GM12891 (cell line): ENCODE measurements at regions not wholly inside any gene's neighbourhood (a gene's known extent, or its start where the extent isn't known, plus 50 kb on each side); places are given as distances from the start of the nearest gene placed in this dataset.

Experiments used
- DNase-seq: peaks from one replicate; pipeline ENCODE4 v3.0.0; 2011; ENCODE audit warnings: low spot score; ENCODE audit not compliant: insufficient read length
- FAIRE-seq: peaks from 2 replicates; lab custom pipeline; 2011; peaks lifted over from hg19 to GRCh38; lab: Jason Lieb, UNC
- PAX5 ChIP-seq: IDR thresholded peaks from 2 replicates; pipeline ENCODE4 v1.6.1; 2011; ENCODE audit warnings: low read length, moderate library complexity, mild to moderate bottlenecking; ENCODE audit not compliant: insufficient read depth, severe bottlenecking
- POLR2A ChIP-seq: IDR thresholded peaks from 2 replicates; pipeline ENCODE4 v1.6.1; 2011; ENCODE audit warnings: low read depth, low read length, control low read depth
- POLR2AphosphoS5 ChIP-seq: IDR thresholded peaks from 2 replicates; pipeline ENCODE4 v1.6.1; 2011; ENCODE audit warnings: low read depth, low read length, control low read depth
- POU2F2 ChIP-seq: IDR thresholded peaks from 2 replicates; pipeline ENCODE4 v1.6.1; 2011; ENCODE audit warnings: low read depth, mild to moderate bottlenecking, control low read depth, low read length, moderate library complexity
- SPI1 ChIP-seq: IDR thresholded peaks from 2 replicates; pipeline ENCODE4 v1.6.1; 2011; ENCODE audit warnings: low read depth, low read length, control low read depth
- TAF1 ChIP-seq: IDR thresholded peaks from 2 replicates; pipeline ENCODE4 v1.6.1; 2011; ENCODE audit warnings: low read depth, low read length, control low read depth

DNA sequence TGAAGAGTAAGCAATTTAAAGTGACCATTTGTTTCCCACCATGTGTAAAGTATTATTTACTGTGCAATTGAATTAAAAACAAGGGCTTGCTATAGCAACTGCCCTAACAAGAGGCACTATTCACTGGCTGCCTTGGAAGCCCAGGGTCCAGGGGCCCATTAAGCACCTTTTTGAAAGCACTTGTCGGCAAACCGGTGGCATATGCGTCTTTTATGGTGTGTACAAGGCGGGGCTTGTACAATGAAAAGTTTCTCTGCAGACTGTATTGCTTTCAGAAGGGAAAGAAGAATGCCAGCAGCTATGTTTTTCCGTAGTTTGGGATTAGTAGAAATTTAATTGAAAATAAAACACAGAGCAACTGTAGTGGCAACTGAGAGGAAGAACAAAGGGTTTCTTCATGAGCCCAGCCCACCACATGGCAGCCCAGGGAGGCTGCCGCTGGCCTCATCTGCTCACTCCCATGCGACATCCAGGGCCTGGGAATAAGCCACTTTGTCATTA is 279.5 kb upstream of the PARD3B start:
- TF ChIP-seq PAX5 = no peak
- TF ChIP-seq POLR2AphosphoS5 = no peak
- no peak for TF ChIP-seq TAF1
- TF ChIP-seq POU2F2 = no peak
- TF ChIP-seq POLR2A = no peak
- TF ChIP-seq SPI1 = no peak
- no peak for FAIRE-seq
- no peak for DNase-seq

DNA sequence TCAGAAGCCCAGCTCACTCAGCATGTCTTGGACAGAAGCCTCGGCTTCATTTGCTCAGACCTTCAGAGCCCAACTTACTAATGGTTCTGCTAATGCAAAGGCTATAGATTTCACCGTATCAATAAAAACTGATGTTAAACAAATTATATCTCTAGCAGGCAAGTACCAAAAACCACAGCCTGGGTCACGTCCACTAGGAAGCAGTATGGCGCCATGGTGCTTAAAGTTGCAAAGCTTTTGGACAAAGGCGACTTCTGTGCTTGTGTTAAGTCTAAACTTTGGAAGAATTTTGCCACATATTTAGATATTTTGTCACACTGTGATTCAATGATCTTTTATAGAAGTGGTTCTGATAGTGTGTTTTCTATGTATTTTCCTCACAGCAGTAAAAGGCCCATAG is 276.8 kb upstream of the PARD3B start:
- FAIRE-seq = no peak

DNA sequence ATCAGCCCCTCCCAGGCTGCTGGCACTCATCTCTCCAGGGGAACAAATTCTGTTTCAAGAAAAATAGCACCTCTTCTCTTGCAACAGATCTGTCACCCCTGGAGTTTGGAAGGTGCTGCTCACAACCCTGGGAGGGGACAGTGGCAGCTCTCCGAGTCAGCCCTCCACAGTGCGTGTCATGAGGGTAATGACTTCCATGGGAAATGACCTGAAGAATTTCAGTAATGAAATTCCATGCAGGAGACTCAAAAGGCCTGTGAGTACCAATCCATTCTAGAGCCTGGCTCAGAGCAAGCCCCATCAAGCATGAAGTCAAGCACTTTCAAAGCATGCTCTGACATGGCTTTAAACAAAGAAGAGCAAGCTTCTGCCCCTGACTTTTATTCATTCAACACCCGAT is 276.3 kb upstream of the PARD3B start:
- no peak for TF ChIP-seq SPI1
- TF ChIP-seq POU2F2 = no peak
- no peak for TF ChIP-seq POLR2AphosphoS5
- no peak for TF ChIP-seq TAF1
- DNase-seq = no peak
- FAIRE-seq = no peak

More for the DNA sequence above, 276.8 kb upstream of the PARD3B start:
- no peak for DNase-seq
- TF ChIP-seq POLR2A (no peak), TAF1 (no peak), POLR2AphosphoS5 (no peak), SPI1 (no peak), PAX5 (no peak), POU2F2 (no peak)

DNA sequence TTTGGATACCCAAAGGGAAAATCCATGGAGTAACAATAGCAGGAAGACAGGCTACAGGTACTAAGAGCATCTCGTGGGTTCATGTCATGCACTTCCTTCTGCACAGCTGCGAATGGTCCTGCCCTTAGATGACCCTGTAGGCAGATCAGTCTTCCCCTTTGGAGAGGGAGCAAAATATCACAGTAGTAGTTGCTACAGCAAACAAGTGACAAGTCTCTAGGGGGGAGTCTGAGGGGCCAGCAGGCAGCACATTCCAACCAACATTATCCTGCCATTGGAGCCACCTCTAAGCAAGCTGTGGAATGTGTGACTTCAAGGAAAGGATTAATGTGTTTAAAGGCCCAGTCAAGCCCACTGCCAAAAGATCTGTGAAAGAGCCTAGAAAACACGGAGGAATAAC is 273.2 kb upstream of the PARD3B start:
- FAIRE-seq (no peak), DNase-seq (no peak)
- TF ChIP-seq SPI1 (no peak), POLR2A (no peak)

DNA sequence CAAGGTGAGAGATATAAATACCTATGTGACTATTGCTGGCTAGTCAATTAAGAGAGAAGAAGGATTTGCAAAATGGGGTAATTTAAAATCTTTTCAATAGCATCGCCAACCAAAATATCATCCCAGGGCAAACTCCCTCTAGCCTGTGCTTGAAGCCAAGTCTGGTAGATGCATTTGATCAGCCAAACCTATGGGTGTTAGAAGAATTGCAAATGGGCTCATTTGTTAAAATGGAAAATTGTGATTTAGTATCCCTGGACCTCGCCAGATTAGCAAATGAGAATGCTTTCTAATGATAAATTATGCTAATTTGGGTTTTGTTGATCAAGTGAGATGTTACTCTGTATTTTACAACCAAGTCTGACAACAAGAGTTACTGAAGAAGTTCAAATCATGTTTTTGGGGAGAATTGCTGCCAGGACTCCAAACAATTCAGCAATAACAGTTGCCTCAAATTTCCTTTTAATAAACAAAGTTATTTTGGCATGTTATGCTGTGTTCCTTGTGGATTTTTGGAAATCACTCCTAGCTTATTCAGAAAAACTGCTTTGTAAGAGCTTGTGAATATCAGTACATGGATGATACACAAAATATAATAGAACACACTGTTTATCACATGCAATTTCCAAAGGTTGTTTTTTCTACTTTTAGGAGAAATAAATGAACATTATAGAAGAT is 272.5 kb upstream of the PARD3B start:
- no peak for FAIRE-seq
- DNase-seq = no peak
- TF ChIP-seq SPI1 = no peak
- no peak for TF ChIP-seq POU2F2
- TF ChIP-seq POLR2AphosphoS5 = no peak
- TF ChIP-seq TAF1 = no peak
- no peak for TF ChIP-seq PAX5
- TF ChIP-seq POLR2A = no peak

DNA sequence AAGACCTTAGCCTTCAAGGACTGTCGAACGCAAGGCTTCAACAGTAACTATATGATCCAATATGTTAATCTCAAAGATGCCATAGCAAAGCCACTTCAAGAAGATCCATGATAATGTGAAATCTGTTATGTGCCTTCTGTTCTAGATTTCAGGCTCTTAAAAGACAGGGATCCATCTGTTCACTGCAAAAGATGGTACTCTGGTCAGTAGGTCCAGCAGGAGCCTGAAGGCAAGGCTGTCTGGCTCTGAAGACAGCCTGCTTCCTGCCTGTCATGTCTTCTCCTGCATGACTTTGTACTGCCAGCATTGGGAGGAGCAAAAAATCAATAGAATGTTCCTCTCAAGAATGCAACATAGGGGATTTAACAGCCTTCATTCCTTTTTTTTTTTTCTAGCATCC is 270.8 kb upstream of the PARD3B start:
- DNase-seq = no peak
- FAIRE-seq = no peak
- TF ChIP-seq POLR2A (no peak), TAF1 (no peak), POLR2AphosphoS5 (no peak), SPI1 (no peak), POU2F2 (no peak), PAX5 (no peak)

DNA sequence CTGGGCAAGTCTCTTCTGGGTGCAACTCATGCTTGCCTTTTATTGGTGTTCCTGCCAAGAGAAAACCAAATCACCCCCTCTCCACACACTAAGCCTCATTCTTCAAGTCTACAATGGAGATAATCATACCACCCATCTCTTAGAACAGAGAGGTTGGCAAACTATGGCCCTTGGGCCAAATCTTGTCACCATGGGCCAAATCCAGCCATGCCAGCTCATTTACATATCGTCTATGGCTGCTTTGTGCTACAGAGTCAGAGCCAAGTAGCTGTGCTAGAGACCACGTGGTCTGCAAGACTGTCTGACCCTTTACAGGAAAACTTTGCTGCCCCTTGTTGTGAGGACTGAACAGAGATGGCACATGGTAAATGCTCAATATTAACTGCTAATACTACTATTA is 270.3 kb upstream of the PARD3B start:
- no peak for TF ChIP-seq POLR2A
- no peak for TF ChIP-seq POU2F2
- TF ChIP-seq POLR2AphosphoS5 = no peak
- TF ChIP-seq TAF1 = no peak
- TF ChIP-seq PAX5 = no peak
- FAIRE-seq (no peak), DNase-seq (no peak)

DNA sequence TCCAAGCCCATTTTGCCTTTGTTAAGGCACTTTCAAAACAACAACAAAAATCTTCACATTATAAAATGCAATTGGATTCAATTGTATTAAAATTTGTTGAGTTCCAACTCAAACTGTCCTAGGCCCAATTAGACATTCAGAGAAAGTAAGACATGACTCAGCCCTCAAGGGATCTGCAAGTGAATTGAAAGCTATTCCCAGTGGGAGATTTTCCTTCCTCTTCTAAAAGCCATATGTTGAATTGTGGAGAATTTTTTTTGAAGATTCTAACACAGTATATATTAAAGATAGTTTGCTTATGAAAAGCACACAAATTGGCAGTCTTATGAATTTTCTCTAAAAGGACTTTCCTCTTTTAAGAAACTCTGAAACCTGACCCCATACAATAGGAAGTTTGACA is 268.0 kb upstream of the PARD3B start:
- no peak for FAIRE-seq
- DNase-seq = no peak
- TF ChIP-seq POLR2AphosphoS5 = no peak
- TF ChIP-seq POLR2A = no peak
- TF ChIP-seq SPI1 = no peak
- TF ChIP-seq PAX5 = no peak
- TF ChIP-seq POU2F2 = no peak
- TF ChIP-seq TAF1 = no peak

DNA sequence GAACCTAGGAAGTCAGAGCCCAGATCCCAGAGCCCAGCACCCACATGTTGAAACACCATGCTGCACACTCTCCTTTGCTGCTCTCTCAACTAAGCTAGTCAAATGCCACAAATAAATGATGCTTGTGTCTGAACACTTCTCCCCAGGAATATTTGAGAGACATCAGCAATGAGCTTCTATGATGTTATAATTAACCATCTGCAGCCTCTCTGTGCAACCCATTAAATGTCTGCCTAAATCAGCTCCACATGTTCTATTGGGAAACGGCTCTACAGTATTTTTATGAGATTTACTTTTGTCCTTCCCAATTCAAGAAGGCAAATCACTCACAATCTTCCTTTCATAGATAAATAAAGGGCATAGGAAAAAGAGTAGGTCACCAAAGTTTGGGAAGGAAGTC is 266.8 kb upstream of the PARD3B start:
- no peak for DNase-seq
- FAIRE-seq = no peak
- TF ChIP-seq TAF1 = no peak
- no peak for TF ChIP-seq PAX5

DNA sequence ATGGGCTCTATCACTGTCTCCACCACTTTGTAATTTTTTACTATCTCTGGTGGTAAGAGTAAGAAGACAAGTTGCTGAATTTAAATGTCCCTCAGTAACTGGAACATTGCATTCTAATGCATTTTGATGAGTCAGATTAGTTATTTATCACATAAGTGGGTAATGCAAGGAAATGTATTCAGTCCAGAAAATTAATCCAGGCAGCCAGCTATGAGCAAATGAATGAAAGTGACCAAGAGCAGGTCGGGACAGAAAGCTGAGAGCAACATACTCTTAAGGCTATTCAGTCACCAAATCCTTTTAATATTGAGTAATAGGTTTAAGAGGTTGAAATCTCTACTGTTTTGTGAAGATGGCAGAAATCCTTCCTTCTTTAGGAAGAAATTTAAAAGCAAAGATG is 265.5 kb upstream of the PARD3B start:
- no peak for DNase-seq
- TF ChIP-seq POLR2AphosphoS5 = no peak
- TF ChIP-seq SPI1 = no peak
- no peak for TF ChIP-seq POU2F2
- no peak for FAIRE-seq

DNA sequence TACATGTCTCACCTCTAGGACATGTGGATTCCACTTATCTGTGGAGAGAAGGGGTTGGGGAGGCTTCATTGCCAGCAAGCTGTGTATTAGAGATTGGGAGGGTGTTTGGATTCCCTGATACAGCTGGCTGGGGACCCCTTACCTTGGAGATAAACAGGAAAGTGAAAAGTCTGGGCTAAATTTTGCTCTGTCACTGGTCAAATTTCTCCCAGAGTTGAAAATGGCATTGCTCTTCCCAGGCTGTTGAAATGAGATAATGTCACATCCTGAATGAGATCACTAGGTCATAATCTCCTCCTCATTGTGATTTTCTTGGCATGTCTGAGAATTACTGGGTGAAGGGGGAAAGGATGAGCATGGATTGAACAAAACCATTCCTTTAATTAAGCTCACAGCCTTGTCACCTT is 265.0 kb upstream of the PARD3B start:
- FAIRE-seq = no peak
- TF ChIP-seq POLR2AphosphoS5 (no peak), POU2F2 (no peak), SPI1 (no peak), TAF1 (no peak), PAX5 (no peak), POLR2A (no peak)
- no peak for DNase-seq
